SK-N-SH treated with all-trans-retinoic acid at 6 μM for 48 hours (cell line): ENCODE measurements at regions not wholly inside any gene's neighbourhood (a gene's known extent, or its start where the extent isn't known, plus 50 kb on each side); places are given as distances from the start of the nearest gene placed in this dataset.

ENCODE experiments used
- ARNTL ChIP-seq: fragments of 450-650 bp; formaldehyde crosslinking; IDR thresholded peaks from 2 replicates; pipeline ENCODE4 v1.5.0; 2020; ENCODE audit warnings: low read depth, mild to moderate bottlenecking, moderate library complexity, borderline replicate concordance
- BACH2 ChIP-seq: fragments of 250-450 bp; sonication (Bioruptor Pico); IDR thresholded peaks from 2 replicates; pipeline ENCODE4 v1.9.0; 2021; ENCODE audit warnings: mild to moderate bottlenecking, borderline replicate concordance
- GLIS3 ChIP-seq: fragments of 250-450 bp; sonication (Bioruptor Pico); IDR thresholded peaks from 2 replicates; pipeline ENCODE4 v1.5.0; 2020; ENCODE audit warnings: mild to moderate bottlenecking, moderate library complexity
- ISL1 ChIP-seq: fragments of 250-450 bp; sonication (Bioruptor Pico); IDR thresholded peaks from 2 replicates; pipeline ENCODE4 v2.1.2; 2022; ENCODE audit warnings: mild to moderate bottlenecking, moderate library complexity
- RARB ChIP-seq: fragments of 250-450 bp; sonication (Bioruptor Pico); IDR thresholded peaks from 2 replicates; pipeline ENCODE4 v1.8.0; 2021; ENCODE audit warnings: mild to moderate bottlenecking, moderate library complexity
- SNAI2 ChIP-seq: fragments of 250-450 bp; sonication (Bioruptor Pico); IDR thresholded peaks from 2 replicates; pipeline ENCODE4 v1.5.0; 2020; ENCODE audit warnings: mild to moderate bottlenecking, moderate library complexity
- TOX ChIP-seq: fragments of 250-450 bp; sonication (Bioruptor Pico); IDR thresholded peaks from 2 replicates; pipeline ENCODE4 v1.8.0; 2021; ENCODE audit warnings: mild to moderate bottlenecking, moderate library complexity, borderline replicate concordance
- ZC3H10 ChIP-seq: fragments of 250-450 bp; sonication (Bioruptor Pico); IDR thresholded peaks from 2 replicates; pipeline ENCODE4 v1.5.1; 2021; ENCODE audit warnings: mild to moderate bottlenecking, moderate library complexity
- ZFP3 ChIP-seq: fragments of 250-450 bp; sonication (Bioruptor Pico); IDR thresholded peaks from 2 replicates; pipeline ENCODE4 v1.5.0; 2020; ENCODE audit warnings: mild to moderate bottlenecking, moderate library complexity
- ZFP30 ChIP-seq: fragments of 450-650 bp; formaldehyde crosslinking; IDR thresholded peaks from 2 replicates; pipeline ENCODE4 v1.5.0; 2022; ENCODE audit warnings: mild to moderate bottlenecking, moderate library complexity
- ZNF565 ChIP-seq: fragments of 450-650 bp; formaldehyde crosslinking; conservative IDR thresholded peaks from 2 replicates; pipeline ENCODE4 v1.5.0; 2020; ENCODE audit warnings: low read depth, mild to moderate bottlenecking, moderate library complexity
- TF ChIP-seq, protein P1 (sequence below): fragments of 250-450 bp; sonication (Bioruptor Pico); IDR thresholded peaks from 2 replicates; pipeline ENCODE4 v1.8.0; 2021; ENCODE audit warnings: low read depth, mild to moderate bottlenecking, moderate library complexity, borderline replicate concordance
- TF ChIP-seq, protein P2 (sequence below): fragments of 250-450 bp; sonication (Bioruptor Pico); IDR thresholded peaks from 2 replicates; pipeline ENCODE4 v1.8.0; 2020; ENCODE audit warnings: mild to moderate bottlenecking, moderate library complexity, borderline replicate concordance

- TF ChIP-seq TOX (no peak), ZFP30 (CRISPR knock-in tag) (no peak), GLIS3 (CRISPR knock-in tag) (no peak), RARB (CRISPR knock-in tag) (no peak), ZC3H10 (CRISPR knock-in tag) (no peak), ZFP3 (CRISPR knock-in tag) (no peak), ARNTL (CRISPR knock-in tag) (no peak), ISL1 (no peak), BACH2 (CRISPR knock-in tag) (no peak), SNAI2 (CRISPR knock-in tag) (no peak), ZNF565 (no peak)
- TF ChIP-seq, protein P1, sequence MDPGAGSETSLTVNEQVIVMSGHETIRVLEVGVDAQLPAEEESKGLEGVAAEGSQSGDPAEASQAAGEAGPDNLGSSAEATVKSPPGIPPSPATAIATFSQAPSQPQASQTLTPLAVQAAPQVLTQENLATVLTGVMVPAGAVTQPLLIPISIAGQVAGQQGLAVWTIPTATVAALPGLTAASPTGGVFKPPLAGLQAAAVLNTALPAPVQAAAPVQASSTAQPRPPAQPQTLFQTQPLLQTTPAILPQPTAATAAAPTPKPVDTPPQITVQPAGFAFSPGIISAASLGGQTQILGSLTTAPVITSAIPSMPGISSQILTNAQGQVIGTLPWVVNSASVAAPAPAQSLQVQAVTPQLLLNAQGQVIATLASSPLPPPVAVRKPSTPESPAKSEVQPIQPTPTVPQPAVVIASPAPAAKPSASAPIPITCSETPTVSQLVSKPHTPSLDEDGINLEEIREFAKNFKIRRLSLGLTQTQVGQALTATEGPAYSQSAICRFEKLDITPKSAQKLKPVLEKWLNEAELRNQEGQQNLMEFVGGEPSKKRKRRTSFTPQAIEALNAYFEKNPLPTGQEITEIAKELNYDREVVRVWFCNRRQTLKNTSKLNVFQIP (CRISPR knock-in tag) = no peak
- TF ChIP-seq, protein P2, sequence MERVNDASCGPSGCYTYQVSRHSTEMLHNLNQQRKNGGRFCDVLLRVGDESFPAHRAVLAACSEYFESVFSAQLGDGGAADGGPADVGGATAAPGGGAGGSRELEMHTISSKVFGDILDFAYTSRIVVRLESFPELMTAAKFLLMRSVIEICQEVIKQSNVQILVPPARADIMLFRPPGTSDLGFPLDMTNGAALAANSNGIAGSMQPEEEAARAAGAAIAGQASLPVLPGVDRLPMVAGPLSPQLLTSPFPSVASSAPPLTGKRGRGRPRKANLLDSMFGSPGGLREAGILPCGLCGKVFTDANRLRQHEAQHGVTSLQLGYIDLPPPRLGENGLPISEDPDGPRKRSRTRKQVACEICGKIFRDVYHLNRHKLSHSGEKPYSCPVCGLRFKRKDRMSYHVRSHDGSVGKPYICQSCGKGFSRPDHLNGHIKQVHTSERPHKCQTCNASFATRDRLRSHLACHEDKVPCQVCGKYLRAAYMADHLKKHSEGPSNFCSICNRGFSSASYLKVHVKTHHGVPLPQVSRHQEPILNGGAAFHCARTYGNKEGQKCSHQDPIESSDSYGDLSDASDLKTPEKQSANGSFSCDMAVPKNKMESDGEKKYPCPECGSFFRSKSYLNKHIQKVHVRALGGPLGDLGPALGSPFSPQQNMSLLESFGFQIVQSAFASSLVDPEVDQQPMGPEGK (CRISPR knock-in tag) = no peak
Observed at GRCh38 chr5:22916393-22916792, 63.2 kb upstream of the CDH12 start.
